ENCODE measurements at regions not wholly inside any gene's neighbourhood (a gene's known extent, or its start where the extent isn't known, plus 50 kb on each side); places are given as distances from the start of the nearest gene placed in this dataset.

GRCh38 chr6:23176883-23177282 is 607.5 kb downstream of the HDGFL1 start:
- TF ChIP-seq EZH2 (IDR thresholded peaks at IDR 0.05; ENCODE audit: borderline replicate concordance, low read depth, low read length, severe bottlenecking), result no peak
- TF ChIP-seq CTCF (IDR thresholded peaks at IDR 0.05; ENCODE audit: borderline replicate concordance, extremely low read depth, low read length, poor library complexity, severe bottlenecking), result peak; percentile 38

Data from DND-41 (cell line).